Nephron progenitor cell (in vitro differentiated cells): ENCODE measurements at regions not wholly inside any gene's neighbourhood (a gene's known extent, or its start where the extent isn't known, plus 50 kb on each side); places are given as distances from the start of the nearest gene placed in this dataset.

Source experiments
- DNase-seq: peaks from one replicate; pipeline ENCODE4 v3.0.0; 2021
- H3K27ac Mint-ChIP-seq: 2 replicates; pipeline ENCODE4 v1.8.0; 2021; ENCODE audit warnings: mild to moderate bottlenecking, moderate library complexity, mixed read lengths
- H3K27me3 Mint-ChIP-seq: 2 replicates; pipeline ENCODE4 v1.8.0; 2021; ENCODE audit warnings: mild to moderate bottlenecking, low read depth, mixed read lengths; ENCODE audit not compliant: poor library complexity
- H3K36me3 Mint-ChIP-seq: 2 replicates; pipeline ENCODE4 v1.8.0; 2021; ENCODE audit warnings: low read depth, mixed read lengths
- H3K4me1 Mint-ChIP-seq: 2 replicates; pipeline ENCODE4 v1.8.0; 2021; ENCODE audit warnings: mixed read lengths
- H3K4me3 Mint-ChIP-seq: 2 replicates; pipeline ENCODE4 v1.8.0; 2021; ENCODE audit warnings: mild to moderate bottlenecking, moderate library complexity, mixed read lengths
- H3K9me3 Mint-ChIP-seq: 2 replicates; pipeline ENCODE4 v1.8.0; 2021; ENCODE audit warnings: mild to moderate bottlenecking, moderate library complexity, mixed read lengths
- CTCF ChIP-seq: fragments of 200-600 bp; sonication (generic); IDR thresholded peaks from 2 replicates; pipeline ENCODE4 v1.5.0; 2021; ENCODE audit warnings: antibody characterized with exemption

GRCh38 chr3:25130724-25131520 lies 297.1 kb upstream of the RARB start:
- H3K27ac Mint-ChIP-seq: no peak overlapping the region
- no peak overlapping the region for H3K4me3 Mint-ChIP-seq
- H3K9me3 Mint-ChIP-seq: peaks cover 45% of the 10 kb centered on the region
- peaks cover 26% of the 10 kb centered on the region for H3K36me3 Mint-ChIP-seq
- H3K27me3 Mint-ChIP-seq: no peaks in the 10 kb centered on the region
- H3K4me1 Mint-ChIP-seq: no peaks in the 10 kb centered on the region
- no peak for TF ChIP-seq CTCF
- DNase-seq: no peak

DNA sequence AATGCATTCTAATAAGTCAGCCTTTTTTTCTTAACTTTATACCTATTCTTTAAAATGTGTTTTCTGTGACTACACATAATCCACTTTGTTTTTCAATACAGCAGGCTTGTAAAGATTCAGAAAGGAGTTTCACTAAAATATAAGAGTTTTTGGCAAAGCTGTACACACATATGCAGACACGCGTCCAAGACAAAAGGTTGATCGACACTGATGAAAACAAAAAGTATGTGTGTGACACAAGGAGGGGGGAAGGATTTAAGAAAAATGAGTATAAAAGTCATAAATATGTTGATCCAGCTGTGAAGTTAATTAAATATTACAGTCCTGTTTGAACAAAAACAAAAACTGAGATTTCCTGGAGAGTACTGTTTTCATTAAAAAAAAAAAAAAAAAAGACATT lies 294.5 kb upstream of the RARB start:
- H3K9me3 Mint-ChIP-seq: peaks cover 31% of the 10 kb centered on the region
- no peak overlapping the region for H3K27ac Mint-ChIP-seq
- H3K4me1 Mint-ChIP-seq: no peaks in the 10 kb centered on the region

DNA sequence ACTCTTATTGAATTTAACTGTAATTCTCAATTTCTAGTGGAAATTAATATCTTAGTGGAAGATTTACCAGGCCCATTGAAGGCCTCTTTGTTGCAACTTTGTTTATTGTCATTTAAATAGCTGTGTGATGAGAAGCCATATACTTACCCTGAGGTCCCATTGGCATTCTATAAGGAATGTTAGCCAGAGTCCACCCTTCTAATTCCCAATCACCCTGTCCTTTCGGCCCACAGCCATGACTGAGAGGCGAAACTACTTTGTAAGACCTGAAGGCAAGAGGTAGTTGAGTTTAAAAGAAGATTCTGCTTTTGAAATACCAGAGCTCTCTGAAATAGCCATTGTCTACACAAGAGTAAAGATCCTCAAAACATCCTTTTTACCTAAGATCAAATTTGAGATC lies 290.5 kb upstream of the RARB start:
- no peak overlapping the region for H3K4me3 Mint-ChIP-seq
- H3K27me3 Mint-ChIP-seq: no peaks in the 10 kb centered on the region
- H3K27ac Mint-ChIP-seq: no peak overlapping the region
- DNase-seq: no peak
- no peaks in the 10 kb centered on the region for H3K36me3 Mint-ChIP-seq
- TF ChIP-seq CTCF: no peak
- H3K9me3 Mint-ChIP-seq: peaks cover 13% of the 10 kb centered on the region
- H3K4me1 Mint-ChIP-seq: no peaks in the 10 kb centered on the region

More for the DNA sequence above, 294.5 kb upstream of the RARB start:
- Mint-ChIP-seq H3K4me3 (no peak overlapping the region), H3K36me3 (peaks cover 13% of the 10 kb centered on the region), H3K27me3 (no peaks in the 10 kb centered on the region)
- no peak for TF ChIP-seq CTCF
- no peak for DNase-seq

- no peaks in the 10 kb centered on the region for H3K27me3 Mint-ChIP-seq
- H3K27ac Mint-ChIP-seq: no peak overlapping the region
- no peaks in the 10 kb centered on the region for H3K36me3 Mint-ChIP-seq
- no peaks in the 10 kb centered on the region for H3K4me1 Mint-ChIP-seq
- DNase-seq: no peak
- peaks cover 13% of the 10 kb centered on the region for H3K9me3 Mint-ChIP-seq
- no peak for TF ChIP-seq CTCF
- no peak overlapping the region for H3K4me3 Mint-ChIP-seq
Observed at GRCh38 chr3:25139267-25139666, 288.8 kb upstream of the RARB start.

DNA sequence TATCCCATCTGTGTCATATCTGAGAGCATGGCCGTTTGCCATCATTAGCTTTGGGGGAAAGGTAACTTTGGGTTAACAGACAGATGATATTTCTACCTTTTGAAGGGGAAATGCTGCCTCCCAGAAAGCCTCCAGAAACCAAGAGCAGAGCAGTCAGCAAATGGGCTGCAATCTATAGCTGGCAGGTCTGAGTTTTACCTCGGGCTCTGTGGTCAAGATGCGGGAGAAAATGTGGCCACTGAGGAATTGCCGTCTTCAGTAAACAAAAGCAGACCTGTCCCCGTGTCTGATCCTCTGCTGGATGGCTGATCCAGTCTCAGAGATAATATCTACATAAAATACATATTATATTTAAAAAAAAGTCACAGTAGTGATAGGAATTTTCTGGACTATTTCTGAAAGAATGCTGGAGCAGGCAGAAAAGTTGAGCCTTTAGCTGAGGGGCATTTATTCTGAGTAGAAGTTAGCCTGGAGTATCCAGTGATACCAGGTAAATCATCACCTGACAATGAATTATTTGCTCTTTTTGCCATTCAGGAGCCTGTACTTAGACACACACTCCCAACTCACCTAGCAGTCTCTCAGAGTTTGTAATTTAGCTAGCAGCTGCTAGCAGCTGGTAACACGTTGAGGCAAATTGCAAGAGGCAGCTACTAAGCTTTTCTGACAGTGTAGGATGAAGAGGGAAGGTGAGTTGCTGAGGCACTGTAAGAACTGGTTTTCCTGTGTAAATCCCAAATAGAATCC lies 285.3 kb upstream of the RARB start:
- Mint-ChIP-seq H3K27me3 (peaks cover 3% of the 10 kb centered on the region), H3K4me3 (no peak overlapping the region), H3K4me1 (no peaks in the 10 kb centered on the region), H3K27ac (no peak overlapping the region), H3K9me3 (peaks cover 16% of the 10 kb centered on the region), H3K36me3 (no peaks in the 10 kb centered on the region)
- TF ChIP-seq CTCF: no peak
- DNase-seq: no peak
